Thyroid gland (tissue), 4 donors: ENCODE measurements at regions not wholly inside any gene's neighbourhood (a gene's known extent, or its start where the extent isn't known, plus 50 kb on each side); places are given as distances from the start of the nearest gene placed in this dataset.

Experiments used
- DNase-seq, 2 donors: peaks; one replicate each; pipeline ENCODE4 v3.0.0-alpha.2; 2019
- H3K27ac ChIP-seq, 3 donors: fragments of 200-600 bp; sonication (generic); 1 replicate in 2 of 3; 2 replicates in 1 of 3; pipeline ENCODE4 v1.5.1; 2016 to 2019; ENCODE audit warnings: mild to moderate bottlenecking in 1 of 3, moderate library complexity in 1 of 3
- H3K27me3 ChIP-seq: fragments of 200-600 bp; sonication (generic); one replicate; pipeline ENCODE4 v1.5.1; 2019
- H3K36me3 ChIP-seq, 2 donors: fragments of 200-600 bp; sonication (generic); one replicate each; pipeline ENCODE4 v1.5.1; 2016 to 2019
- H3K4me1 ChIP-seq, 2 donors: fragments of 200-600 bp; sonication (generic); one replicate each; pipeline ENCODE4 v1.5.1; 2017 to 2019
- H3K4me3 ChIP-seq, 3 donors: fragments of 200-600 bp; sonication (generic); replicated peaks in 1 of 3; 1 replicate in 2 of 3; 2 replicates in 1 of 3; pipeline ENCODE4 v1.5.1; 2016; ENCODE audit warnings: mild to moderate bottlenecking in 1 of 3
- H3K9me3 ChIP-seq: fragments of 200-600 bp; sonication (generic); one replicate; pipeline ENCODE4 v1.5.1; 2017
- POLR2A ChIP-seq, 2 donors: fragments of 450-650 bp; IDR thresholded peaks; one replicate each; pipeline ENCODE4 v1.6.1; 2017; ENCODE audit warnings: antibody characterized with exemption in 2 of 2, mild to moderate bottlenecking in 2 of 2, moderate library complexity in 1 of 2
- WGBS, 2 donors: methylation state at CpG; one replicate each; pipeline ENCODE4 v1.1.5; 2017; 5-methylcytosine and 5-hydroxymethylcytosine counted together
- intact Hi-C: fragments of 100-400 bp; cut with DNase I; formaldehyde crosslinking; loops from one replicate; pipeline ENCODE4 v1.15.1; 2023
- TF ChIP-seq, protein P1 (sequence below), 6 experiments: fragments of 200-600 bp in 3 of 6; fragments of 450-650 bp in 3 of 6; sonication (generic) in 3 of 6; IDR thresholded peaks; one replicate each; pipeline ENCODE4 v1.5.1; 2016 to 2019; ENCODE audit warnings: antibody characterized with exemption in 6 of 6, mild to moderate bottlenecking in 2 of 6, inconsistent platforms in 1 of 6, moderate library complexity in 1 of 6

DNA sequence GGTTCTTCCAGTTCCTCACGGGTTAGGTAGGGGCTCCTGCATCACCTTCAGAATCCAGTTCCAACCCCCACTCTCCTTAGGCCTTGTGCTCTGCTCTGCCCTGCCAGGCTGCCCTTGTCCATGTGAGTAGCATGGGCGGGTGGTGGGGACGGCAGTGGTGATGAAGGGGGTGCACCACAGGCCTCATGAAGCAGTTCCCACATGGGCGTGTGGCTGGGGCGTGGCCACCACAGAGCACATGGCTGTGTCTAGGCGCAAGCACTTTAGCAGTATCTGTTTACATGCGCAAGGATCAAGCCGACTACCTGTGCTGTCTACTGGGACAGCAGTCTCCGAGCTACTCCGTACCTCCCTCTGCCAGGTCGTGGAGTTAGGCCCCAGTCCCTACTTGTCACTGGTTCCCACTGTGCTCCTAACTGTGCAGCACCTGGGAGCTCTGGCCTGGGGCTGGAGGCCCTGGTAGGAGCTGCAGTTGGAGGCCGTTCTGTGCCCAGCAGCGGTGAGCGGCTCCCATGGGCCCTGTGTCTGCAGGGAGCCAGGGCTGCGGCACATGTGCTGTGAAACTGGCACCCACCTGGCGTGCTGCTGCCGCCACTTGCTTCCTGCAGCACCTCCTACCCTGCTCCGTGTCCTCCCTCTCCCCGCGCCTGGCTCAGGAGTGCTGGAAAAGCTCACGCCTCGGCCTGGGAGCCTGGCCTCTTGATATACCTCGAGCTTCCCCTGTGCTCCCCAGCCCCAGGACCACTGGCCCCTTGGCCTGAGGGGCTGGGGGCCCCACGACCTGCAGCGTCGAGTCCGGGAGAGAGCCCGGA, 53.5 kb downstream of the PLXNA1 start:
- Histone ChIP-seq H3K27me3 (no peaks in the 10 kb centered on the region), H3K4me3 (no peak overlapping the region), H3K9me3 (no peaks in the 10 kb centered on the region), H3K36me3 (peaks cover 14 to 18% of the 10 kb centered on the region in 2 donors), H3K27ac (peak overlapping the region in 1 of 3 donors; percentile 17), H3K4me1 (peaks cover 0 to 7% of the 10 kb centered on the region in 2 donors)
- WGBS, 2 donors, result 89 to 94% methylated on average over 16 to 23 of the region's 28 CpGs
- no peak for TF ChIP-seq POLR2A (IDR thresholded peaks at IDR 0.05)
- TF ChIP-seq, protein P1, sequence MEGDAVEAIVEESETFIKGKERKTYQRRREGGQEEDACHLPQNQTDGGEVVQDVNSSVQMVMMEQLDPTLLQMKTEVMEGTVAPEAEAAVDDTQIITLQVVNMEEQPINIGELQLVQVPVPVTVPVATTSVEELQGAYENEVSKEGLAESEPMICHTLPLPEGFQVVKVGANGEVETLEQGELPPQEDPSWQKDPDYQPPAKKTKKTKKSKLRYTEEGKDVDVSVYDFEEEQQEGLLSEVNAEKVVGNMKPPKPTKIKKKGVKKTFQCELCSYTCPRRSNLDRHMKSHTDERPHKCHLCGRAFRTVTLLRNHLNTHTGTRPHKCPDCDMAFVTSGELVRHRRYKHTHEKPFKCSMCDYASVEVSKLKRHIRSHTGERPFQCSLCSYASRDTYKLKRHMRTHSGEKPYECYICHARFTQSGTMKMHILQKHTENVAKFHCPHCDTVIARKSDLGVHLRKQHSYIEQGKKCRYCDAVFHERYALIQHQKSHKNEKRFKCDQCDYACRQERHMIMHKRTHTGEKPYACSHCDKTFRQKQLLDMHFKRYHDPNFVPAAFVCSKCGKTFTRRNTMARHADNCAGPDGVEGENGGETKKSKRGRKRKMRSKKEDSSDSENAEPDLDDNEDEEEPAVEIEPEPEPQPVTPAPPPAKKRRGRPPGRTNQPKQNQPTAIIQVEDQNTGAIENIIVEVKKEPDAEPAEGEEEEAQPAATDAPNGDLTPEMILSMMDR (IDR thresholded peaks at IDR 0.05), result no peak
- intact Hi-C loops, result loop anchor here (5.0 kb wide), 1 partner anchor 46 kb away; no protein-coding TSS in a partner anchor
- no peak for DNase-seq

DNA sequence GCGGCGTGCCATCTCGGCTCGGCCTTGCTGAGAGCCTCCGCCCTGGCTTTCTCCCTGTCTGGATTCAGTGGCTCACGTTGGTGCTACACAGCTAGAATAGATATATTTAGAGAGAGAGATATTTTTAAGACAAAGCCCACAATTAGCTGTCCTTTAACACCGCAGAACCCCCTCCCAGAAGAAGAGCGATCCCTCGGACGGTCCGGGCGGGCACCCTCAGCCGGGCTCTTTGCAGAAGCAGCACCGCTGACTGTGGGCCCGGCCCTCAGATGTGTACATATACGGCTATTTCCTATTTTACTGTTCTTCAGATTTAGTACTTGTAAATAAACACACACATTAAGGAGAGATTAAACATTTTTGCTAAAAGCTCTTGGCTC, 54.1 kb downstream of the PLXNA1 start:
- no peak for DNase-seq
- TF ChIP-seq, protein P1 (IDR thresholded peaks at IDR 0.05), result no peak
- no peak for TF ChIP-seq POLR2A (IDR thresholded peaks at IDR 0.05)
- H3K27ac ChIP-seq, result no peak overlapping the region
- peaks cover 4 to 13% of the 10 kb centered on the region in 2 donors for H3K4me1 ChIP-seq
- intact Hi-C loops, result loop anchor here (5.0 kb wide), 1 partner anchor 45 kb away; no protein-coding TSS in a partner anchor
- H3K9me3 ChIP-seq, result no peaks in the 10 kb centered on the region
- WGBS, 2 donors, result 95 to 96% methylated on average over 16 of the region's 16 CpGs
- H3K36me3 ChIP-seq, result peaks cover 13 to 18% of the 10 kb centered on the region in 2 donors
- H3K4me3 ChIP-seq, result no peak overlapping the region
- H3K27me3 ChIP-seq, result no peaks in the 10 kb centered on the region

DNA sequence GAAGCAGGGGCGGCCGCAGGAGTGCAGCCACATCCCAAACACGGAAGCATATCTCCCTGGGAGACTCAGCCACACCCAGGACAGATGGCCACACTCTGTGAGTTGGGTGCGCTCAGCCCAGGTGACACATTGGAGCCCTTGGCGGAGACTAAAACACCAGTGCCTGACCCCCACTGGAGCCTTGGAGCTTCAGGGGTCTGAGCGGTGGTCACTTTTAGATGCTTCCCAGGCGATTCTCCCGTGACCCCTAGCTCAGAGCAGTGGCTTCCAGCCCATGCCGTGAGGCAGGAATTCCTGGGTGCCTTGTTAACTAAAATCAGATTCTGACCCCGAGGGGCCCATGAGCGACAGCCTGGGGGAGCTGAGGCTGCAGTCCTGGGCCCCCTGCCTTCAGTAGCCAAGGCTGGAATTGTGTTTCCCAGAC, 54.5 kb downstream of the PLXNA1 start:
- peaks cover 9 to 18% of the 10 kb centered on the region in 2 donors for H3K36me3 ChIP-seq
- TF ChIP-seq POLR2A (IDR thresholded peaks at IDR 0.05), result no peak
- TF ChIP-seq, protein P1 (IDR thresholded peaks at IDR 0.05), result no peak
- no peaks in the 10 kb centered on the region for H3K27me3 ChIP-seq
- DNase-seq, result no peak
- intact Hi-C loops, result loop anchor here (5.0 kb wide), 1 partner anchor 45 kb away; no protein-coding TSS in a partner anchor
- 86 to 90% methylated on average over 4 to 11 of the region's 11 CpGs for WGBS, 2 donors
- H3K9me3 ChIP-seq, result no peaks in the 10 kb centered on the region
- no peak overlapping the region for H3K27ac ChIP-seq
- no peak overlapping the region for H3K4me3 ChIP-seq
- peaks cover 8 to 17% of the 10 kb centered on the region in 2 donors for H3K4me1 ChIP-seq

DNA sequence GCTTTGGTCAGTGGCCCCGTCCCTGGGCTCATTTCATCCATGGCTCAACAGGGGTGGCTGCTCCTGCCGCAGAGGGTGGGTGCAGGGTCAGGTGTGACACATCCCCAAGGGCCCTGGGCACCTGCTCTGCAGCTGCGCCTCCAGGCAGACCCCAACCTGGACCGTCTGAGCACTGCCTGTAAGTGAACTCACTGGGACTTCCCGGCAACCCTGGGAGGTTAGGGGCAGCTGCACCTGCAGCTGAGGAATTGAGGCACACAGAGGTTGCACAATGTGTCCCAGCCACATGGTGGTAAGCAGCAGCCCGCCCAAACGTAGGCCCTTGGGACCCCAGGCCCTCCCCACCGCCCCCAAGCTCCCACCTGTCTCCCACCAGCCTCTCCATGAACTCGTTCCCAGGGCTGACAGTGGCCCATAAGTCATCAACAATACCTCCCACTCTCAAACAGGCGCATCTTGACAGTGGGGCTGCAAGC, 55.1 kb downstream of the PLXNA1 start:
- Histone ChIP-seq H3K9me3 (no peaks in the 10 kb centered on the region), H3K27me3 (no peaks in the 10 kb centered on the region), H3K4me3 (no peak overlapping the region), H3K27ac (no peak overlapping the region), H3K36me3 (peaks cover 3 to 12% of the 10 kb centered on the region in 2 donors), H3K4me1 (peaks cover 14 to 23% of the 10 kb centered on the region in 2 donors)
- no peak for TF ChIP-seq POLR2A (IDR thresholded peaks at IDR 0.05)
- TF ChIP-seq, protein P1 (IDR thresholded peaks at IDR 0.05), result no peak
- 77 to 82% methylated on average over 5 to 9 of the region's 10 CpGs for WGBS, 2 donors
- no peak for DNase-seq
- intact Hi-C loops, result loop anchor here (5.0 kb wide), 1 partner anchor 44 kb away; no protein-coding TSS in a partner anchor

DNA sequence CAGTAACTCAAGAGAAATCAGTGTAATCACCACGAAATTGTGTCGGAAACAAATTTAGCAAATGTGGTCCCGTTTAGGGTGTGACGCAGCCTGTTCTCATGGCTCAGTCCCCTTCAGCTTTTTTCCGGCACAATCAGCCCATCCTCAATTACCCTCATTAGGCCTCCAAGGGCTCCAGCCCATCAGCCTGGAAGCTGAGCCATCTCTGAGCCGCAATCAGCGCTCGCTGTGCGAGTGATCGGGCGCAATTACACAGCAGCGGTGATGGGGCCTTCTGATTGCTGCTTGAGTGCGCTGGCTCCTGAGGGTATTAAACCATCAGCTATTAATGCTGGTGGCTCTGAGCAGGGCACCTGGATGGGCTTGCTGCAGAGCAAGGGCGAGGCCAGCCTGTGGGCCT, 55.6 kb downstream of the PLXNA1 start:
- Histone ChIP-seq H3K9me3 (no peaks in the 10 kb centered on the region), H3K4me1 (peaks cover 16 to 26% of the 10 kb centered on the region in 2 donors), H3K27me3 (no peaks in the 10 kb centered on the region), H3K4me3 (no peak overlapping the region), H3K36me3 (peaks cover 0 to 8% of the 10 kb centered on the region in 2 donors), H3K27ac (no peak overlapping the region)
- WGBS, 2 donors, result 94 to 95% methylated on average over 14 of the region's 14 CpGs
- intact Hi-C loops, result loop anchor here (5.0 kb wide), 1 partner anchor 44 kb away; no protein-coding TSS in a partner anchor
- no peak for TF ChIP-seq POLR2A (IDR thresholded peaks at IDR 0.05)
- TF ChIP-seq, protein P1 (IDR thresholded peaks at IDR 0.05), result no peak
- DNase-seq, result no peak
